Ovary (tissue), 3 donors: ENCODE measurements at regions not wholly inside any gene's neighbourhood (a gene's known extent, or its start where the extent isn't known, plus 50 kb on each side); places are given as distances from the start of the nearest gene placed in this dataset.

Experiments used
- CTCF ChIP-seq, 3 donors: fragments of 450-650 bp in 2 of 3; fragments of 200-600 bp in 1 of 3; IDR thresholded peaks; one replicate each; pipeline versions ENCODE4 v1.5.1 to v1.8.0; 2016 to 2022; ENCODE audit warnings: antibody characterized with exemption in 3 of 3, mild to moderate bottlenecking in 1 of 3
- EP300 ChIP-seq: sonication (generic); formaldehyde crosslinking; IDR thresholded peaks from one replicate; pipeline ENCODE4 v1.6.1; 2017; ENCODE audit warnings: antibody characterized with exemption
- POLR2A ChIP-seq: fragments of 450-650 bp; IDR thresholded peaks from one replicate; pipeline ENCODE4 v1.6.1; 2017; ENCODE audit warnings: antibody characterized with exemption, mild to moderate bottlenecking, moderate library complexity
- donor health status: DM: no; HTN: no; CAD: no.

GRCh38 chr1:213772128-213773063 is 215.4 kb upstream of the PROX1 start:
- TF ChIP-seq POLR2A (no peak), EP300 (no peak), CTCF (IDR thresholded peaks at IDR 0.05) (no peak)
